ENCODE measurements at regions not wholly inside any gene's neighbourhood (a gene's known extent, or its start where the extent isn't known, plus 50 kb on each side); places are given as distances from the start of the nearest gene placed in this dataset.
"Not testable (repeated sequence)": the region's sequence is repeated elsewhere in the genome, so short reads cannot be mapped to it uniquely, and the experiment has no call there.

DNA sequence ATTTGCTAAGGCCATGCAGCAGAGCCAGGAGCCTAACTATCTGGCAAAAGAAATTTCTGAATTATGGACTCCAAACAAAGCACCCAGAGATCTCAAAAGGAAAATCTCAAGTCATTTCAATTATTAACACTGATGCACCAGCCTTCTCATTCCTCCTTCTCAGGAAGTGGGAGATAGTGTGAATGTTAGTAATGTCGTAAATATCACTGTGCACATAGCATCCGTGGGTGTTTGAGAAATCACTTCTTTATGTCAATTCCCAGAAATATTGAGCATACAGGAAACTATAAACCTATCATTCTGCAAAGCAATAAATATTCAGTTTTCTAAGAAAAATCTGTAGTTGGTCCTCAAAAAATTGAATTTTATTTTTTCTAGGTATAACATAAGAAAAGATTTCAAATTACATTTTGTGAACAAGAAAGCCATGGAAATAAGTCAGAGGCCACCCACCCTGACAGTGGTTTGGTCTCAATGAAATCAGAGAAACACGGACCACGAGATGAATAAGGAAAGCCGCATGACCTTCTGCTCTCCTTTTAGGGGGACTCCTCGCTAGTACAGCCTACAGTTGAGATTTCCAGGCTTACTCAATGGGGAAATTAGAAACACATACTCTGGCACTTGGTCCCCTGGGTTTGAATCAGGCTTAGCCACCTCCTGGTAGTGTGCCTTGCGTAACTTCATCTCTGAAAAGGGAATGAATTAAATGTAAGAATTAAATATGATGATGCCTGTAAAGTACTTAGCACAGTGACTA is 120.6 kb downstream of the DIRAS2 start:
- peaks cover 26% of the 10 kb centered on the region for H3K27me3 Mint-ChIP-seq
- no peak overlapping the region for H3K4me3 Mint-ChIP-seq
- no peaks in the 10 kb centered on the region for H3K4me1 Mint-ChIP-seq (ENCODE audit: low read depth)
- no peak overlapping the region for H3K27ac Mint-ChIP-seq
- DNase-seq: no peak
- no peaks in the 10 kb centered on the region for H3K9me3 Mint-ChIP-seq
- H3K36me3 Mint-ChIP-seq (ENCODE audit: low read depth): no peaks in the 10 kb centered on the region

DNA sequence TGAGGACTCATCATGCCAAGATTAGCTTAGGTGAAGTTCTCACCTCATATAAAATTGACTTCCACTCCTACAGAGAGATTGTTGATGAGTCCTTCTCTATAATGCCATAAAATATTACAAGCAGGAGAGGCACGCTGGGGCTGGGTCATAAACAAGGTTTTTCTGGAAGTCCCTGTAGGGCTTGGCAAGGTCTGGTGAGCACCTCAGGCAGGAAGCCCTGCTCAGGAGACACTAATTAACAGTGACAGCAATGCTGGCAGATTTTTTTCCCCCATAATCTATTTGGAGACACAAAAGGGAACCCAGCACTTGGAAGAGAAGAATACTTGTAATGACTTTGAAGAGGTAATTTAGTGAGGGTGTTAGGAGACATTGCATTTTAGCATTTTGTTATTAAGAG is 118.7 kb downstream of the DIRAS2 start:
- peaks cover 35% of the 10 kb centered on the region for H3K27me3 Mint-ChIP-seq
- no peak overlapping the region for H3K4me3 Mint-ChIP-seq
- no peaks in the 10 kb centered on the region for H3K9me3 Mint-ChIP-seq
- H3K36me3 Mint-ChIP-seq (ENCODE audit: low read depth): no peaks in the 10 kb centered on the region
- DNase-seq: no peak
- no peaks in the 10 kb centered on the region for H3K4me1 Mint-ChIP-seq (ENCODE audit: low read depth)
- no peak overlapping the region for H3K27ac Mint-ChIP-seq

DNA sequence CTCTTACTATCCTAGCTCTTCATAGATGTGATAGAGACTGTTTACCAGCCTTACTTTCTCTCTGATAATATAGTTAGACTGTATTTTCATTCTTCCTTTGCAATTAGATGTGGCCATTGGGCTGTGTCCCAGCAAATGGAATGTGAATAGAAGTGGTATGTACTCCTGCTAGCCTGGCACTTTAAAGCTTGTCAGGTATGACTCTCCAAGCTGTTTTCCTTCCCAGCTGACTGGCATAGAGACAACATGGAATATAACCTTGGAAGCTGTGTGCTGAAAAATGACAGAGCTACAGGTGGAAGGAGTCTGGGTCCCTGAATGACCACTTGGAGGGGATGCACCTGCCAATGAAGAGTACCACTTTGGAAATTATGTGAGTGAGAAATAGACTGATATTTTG is 116.2 kb downstream of the DIRAS2 start:
- no peak overlapping the region for H3K4me3 Mint-ChIP-seq
- H3K36me3 Mint-ChIP-seq (ENCODE audit: low read depth): no peaks in the 10 kb centered on the region
- DNase-seq: no peak
- peaks cover 38% of the 10 kb centered on the region for H3K27me3 Mint-ChIP-seq
- H3K4me1 Mint-ChIP-seq (ENCODE audit: low read depth): no peaks in the 10 kb centered on the region
- H3K27ac Mint-ChIP-seq: no peak overlapping the region
- H3K9me3 Mint-ChIP-seq: no peaks in the 10 kb centered on the region

DNA sequence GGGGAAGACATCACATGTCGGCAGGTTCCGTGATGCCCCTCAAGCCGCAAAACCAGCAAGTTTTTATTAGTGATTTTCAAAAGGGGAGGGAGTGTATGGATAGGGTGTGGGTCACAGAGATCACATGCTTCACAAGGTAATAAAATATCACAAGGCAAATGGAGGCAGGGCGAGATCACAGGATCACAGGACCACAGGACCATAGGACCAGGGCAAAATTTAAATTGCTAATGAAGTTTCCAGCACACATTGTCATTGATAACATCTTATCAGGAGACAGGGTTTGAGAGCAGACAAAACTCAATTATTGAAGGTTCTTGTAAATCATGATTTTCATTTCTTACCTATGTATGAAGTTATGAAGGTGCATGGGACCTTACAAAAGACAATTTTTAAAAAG is 106.5 kb downstream of the DIRAS2 start:
- H3K27me3 Mint-ChIP-seq: peaks cover 58% of the 10 kb centered on the region
- H3K4me1 Mint-ChIP-seq (ENCODE audit: low read depth); H3K9me3 Mint-ChIP-seq: not testable (repeated sequence)

DNA sequence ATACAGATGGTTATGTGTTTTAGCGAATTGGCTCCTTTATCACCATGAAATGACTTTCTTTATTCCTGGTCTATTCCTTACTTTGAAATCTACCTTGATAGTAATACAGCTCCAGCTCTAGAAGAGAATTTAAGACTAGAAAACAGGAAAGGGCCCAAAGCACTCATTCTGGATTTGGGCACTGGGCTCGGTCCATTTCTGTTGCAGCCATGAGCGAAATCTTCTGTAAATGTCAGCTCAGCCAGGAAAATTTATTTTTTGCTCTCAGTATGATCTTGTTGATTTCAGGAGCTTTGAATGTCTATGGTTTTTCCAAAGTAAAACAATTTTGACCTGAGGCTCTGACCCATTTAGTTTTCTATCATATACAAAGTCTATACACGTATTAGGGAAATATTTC is 104.1 kb downstream of the DIRAS2 start:
- H3K4me3 Mint-ChIP-seq: no peak overlapping the region
- DNase-seq: no peak
- peaks cover 46% of the 10 kb centered on the region for H3K27me3 Mint-ChIP-seq
- no peak overlapping the region for H3K27ac Mint-ChIP-seq
- H3K9me3 Mint-ChIP-seq: no peaks in the 10 kb centered on the region
- H3K36me3 Mint-ChIP-seq (ENCODE audit: low read depth): no peaks in the 10 kb centered on the region
- no peaks in the 10 kb centered on the region for H3K4me1 Mint-ChIP-seq (ENCODE audit: low read depth)

More for the DNA sequence above, 106.5 kb downstream of the DIRAS2 start:
- not testable (repeated sequence) for H3K4me3 Mint-ChIP-seq; H3K27ac Mint-ChIP-seq; H3K36me3 Mint-ChIP-seq (ENCODE audit: low read depth); DNase-seq

DNA sequence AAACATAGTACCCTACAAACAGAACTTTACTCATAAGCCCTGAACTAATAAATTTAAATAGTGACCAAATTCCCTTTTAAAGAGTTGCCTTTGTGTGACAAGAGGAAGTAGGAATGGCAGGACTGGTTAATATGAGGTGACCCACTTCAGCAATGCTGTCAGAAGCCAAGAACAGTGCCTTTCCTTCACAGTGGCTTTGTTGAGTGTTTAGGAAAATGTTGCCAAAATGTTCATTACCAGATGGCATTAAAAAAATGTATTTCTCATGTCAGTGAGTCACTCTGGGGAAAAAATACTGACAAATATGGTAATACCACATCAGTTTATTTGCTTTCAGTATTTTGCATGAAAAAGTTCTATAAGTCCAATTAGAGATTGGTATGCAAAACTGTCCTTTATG is 103.3 kb downstream of the DIRAS2 start:
- no peak overlapping the region for H3K4me3 Mint-ChIP-seq
- no peaks in the 10 kb centered on the region for H3K4me1 Mint-ChIP-seq (ENCODE audit: low read depth)
- peaks cover 46% of the 10 kb centered on the region for H3K27me3 Mint-ChIP-seq
- no peak for DNase-seq
- H3K27ac Mint-ChIP-seq: no peak overlapping the region
- H3K36me3 Mint-ChIP-seq (ENCODE audit: low read depth): no peaks in the 10 kb centered on the region
- no peaks in the 10 kb centered on the region for H3K9me3 Mint-ChIP-seq

DNA sequence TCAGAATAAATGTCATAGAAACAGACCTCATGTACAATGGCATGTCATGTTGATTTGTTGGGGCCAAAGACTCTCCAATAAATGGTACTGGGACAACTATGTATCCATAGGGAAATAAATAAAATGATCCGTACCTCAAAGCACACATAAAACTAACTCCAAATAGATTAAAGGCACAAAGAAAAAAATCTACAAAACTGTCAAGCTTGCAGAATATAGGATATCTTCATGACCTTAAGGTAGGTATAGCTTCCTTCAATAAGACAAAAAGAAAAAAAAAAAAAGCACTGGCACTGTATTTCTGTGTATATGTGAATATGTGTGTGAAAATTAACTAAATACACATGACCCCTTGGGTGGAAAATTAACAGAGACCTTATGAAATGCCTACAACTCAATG is 101.9 kb downstream of the DIRAS2 start:
- DNase-seq: no peak
- no peaks in the 10 kb centered on the region for H3K36me3 Mint-ChIP-seq (ENCODE audit: low read depth)
- H3K27ac Mint-ChIP-seq: no peak overlapping the region
- H3K9me3 Mint-ChIP-seq: no peaks in the 10 kb centered on the region
- no peaks in the 10 kb centered on the region for H3K4me1 Mint-ChIP-seq (ENCODE audit: low read depth)
- peaks cover 45% of the 10 kb centered on the region for H3K27me3 Mint-ChIP-seq
- H3K4me3 Mint-ChIP-seq: no peak overlapping the region

DNA sequence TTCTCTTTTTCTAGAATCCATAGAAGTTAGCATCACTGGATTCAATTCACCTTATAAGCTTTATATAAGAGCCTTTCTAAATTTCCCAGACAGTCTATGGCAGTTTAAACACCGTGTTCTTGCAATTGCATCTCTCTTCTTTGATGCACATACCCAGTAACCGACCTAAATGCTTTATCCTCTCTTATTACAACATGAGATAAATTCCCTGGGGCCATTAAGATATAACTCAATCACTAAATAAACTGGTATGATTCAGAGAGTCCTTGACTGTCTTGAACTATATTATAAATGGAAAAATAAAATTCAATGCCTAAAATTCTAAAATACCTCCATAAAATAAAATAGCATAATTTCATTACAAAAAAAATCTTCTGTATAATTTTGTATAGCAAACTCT is 98.1 kb downstream of the DIRAS2 start:
- peaks cover 32% of the 10 kb centered on the region for H3K27me3 Mint-ChIP-seq
- H3K36me3 Mint-ChIP-seq (ENCODE audit: low read depth): no peaks in the 10 kb centered on the region
- no peak for DNase-seq
- peaks cover 7% of the 10 kb centered on the region for H3K9me3 Mint-ChIP-seq
- H3K27ac Mint-ChIP-seq: no peak overlapping the region
- no peaks in the 10 kb centered on the region for H3K4me1 Mint-ChIP-seq (ENCODE audit: low read depth)
- H3K4me3 Mint-ChIP-seq: no peak overlapping the region

DNA sequence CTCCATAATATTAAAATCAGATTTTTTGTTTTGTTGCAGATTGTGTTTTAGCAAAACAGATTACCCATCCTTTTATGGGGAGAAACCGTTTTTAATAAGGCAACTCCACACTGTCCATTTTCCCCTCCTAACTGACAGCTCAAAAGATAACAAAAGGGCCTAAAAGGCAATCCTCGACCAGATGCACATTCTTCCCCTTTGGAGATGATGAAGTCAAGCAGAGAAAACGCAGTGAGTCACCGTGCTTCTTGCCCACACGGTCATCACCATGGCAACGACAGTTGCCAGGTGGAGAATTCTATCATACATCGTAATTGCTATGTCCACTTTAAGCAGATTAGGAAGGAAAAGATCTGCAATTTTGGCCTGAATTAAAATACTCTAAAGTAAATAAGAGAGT is 96.4 kb downstream of the DIRAS2 start:
- Mint-ChIP-seq H3K9me3 (peaks cover 7% of the 10 kb centered on the region), H3K4me1 (ENCODE audit: low read depth) (no peaks in the 10 kb centered on the region), H3K27ac (no peak overlapping the region), H3K36me3 (ENCODE audit: low read depth) (no peaks in the 10 kb centered on the region), H3K27me3 (peaks cover 22% of the 10 kb centered on the region), H3K4me3 (no peak overlapping the region)
- DNase-seq: no peak

DNA sequence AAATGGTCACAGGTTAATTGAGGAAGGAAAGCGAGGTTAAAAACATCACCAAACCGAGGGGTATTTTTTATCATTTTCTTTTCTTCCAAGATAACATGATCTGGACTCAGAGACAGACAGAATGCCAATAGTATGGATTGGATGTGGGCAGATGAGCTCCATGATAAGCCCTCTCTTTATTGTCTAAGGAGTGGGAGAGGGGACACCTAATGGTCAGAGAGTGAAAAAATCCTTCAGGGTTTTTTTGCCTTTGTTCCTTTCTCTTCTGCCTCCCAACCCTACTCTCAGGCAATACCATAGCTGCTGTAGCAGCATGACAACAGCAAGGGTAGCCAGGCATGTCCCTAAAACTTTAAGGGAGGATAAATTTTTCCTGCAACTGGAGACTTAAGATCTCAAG is 94.7 kb downstream of the DIRAS2 start:
- Mint-ChIP-seq H3K9me3 (peaks cover 7% of the 10 kb centered on the region), H3K27me3 (peaks cover 21% of the 10 kb centered on the region), H3K4me1 (ENCODE audit: low read depth) (no peaks in the 10 kb centered on the region), H3K36me3 (ENCODE audit: low read depth) (no peaks in the 10 kb centered on the region), H3K4me3 (no peak overlapping the region), H3K27ac (no peak overlapping the region)
- no peak for DNase-seq

DNA sequence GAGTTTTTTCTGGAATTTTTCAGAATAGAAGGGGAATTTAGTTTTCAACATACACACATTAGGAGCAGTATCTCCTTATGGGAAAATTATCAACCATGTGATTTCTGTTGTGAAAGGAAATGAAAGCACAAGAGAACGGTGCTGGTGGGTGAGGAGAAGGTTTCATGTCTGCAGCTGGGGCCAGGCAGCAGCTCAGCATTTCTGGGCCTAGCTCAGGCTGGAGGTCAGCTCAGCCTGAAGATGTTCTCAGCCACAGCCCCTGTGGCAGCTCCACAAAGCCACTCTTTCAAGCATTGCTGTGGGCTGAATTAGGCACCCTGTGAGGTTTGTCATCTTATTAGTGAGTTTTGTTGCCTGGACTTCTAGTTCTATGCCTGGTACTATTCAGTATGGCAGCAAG is 90.3 kb downstream of the DIRAS2 start:
- Mint-ChIP-seq H3K9me3 (peaks cover 7% of the 10 kb centered on the region), H3K4me3 (no peak overlapping the region), H3K27me3 (peaks cover 10% of the 10 kb centered on the region), H3K36me3 (ENCODE audit: low read depth) (no peaks in the 10 kb centered on the region), H3K27ac (no peak overlapping the region), H3K4me1 (ENCODE audit: low read depth) (no peaks in the 10 kb centered on the region)
- no peak for DNase-seq

DNA sequence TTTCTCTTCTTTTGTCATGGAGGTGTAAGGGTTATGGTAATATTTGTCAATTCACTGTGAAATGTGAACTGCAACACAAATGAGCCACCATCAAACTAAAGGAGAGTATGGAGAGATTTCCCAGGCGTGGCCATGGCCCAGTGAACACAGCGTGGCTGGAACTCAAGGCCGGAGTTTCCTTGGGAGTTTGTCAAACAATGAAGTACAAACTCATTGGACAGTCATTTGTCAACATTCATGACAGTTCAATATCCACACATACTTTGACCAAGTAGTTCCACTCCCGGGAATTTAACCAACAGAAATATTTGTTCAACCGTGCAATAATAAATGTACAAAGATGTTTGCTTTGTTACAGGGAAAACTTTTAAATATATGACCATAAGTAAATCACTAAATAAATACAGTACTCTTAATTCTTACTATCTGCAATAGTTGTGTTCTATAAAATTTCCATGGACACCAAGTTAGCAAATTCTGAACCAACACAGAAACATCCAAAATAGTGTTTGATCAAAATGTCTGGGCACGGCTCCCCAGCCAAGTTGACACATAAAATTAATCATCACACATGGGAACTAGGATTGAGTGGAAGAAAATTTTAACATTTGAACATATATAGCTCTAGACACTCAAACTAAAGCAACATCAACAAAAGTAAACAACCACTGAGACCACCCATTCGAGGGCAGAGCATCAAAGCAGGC is 87.1 kb downstream of the DIRAS2 start:
- H3K36me3 Mint-ChIP-seq (ENCODE audit: low read depth): no peaks in the 10 kb centered on the region
- H3K9me3 Mint-ChIP-seq: no peaks in the 10 kb centered on the region
- DNase-seq: no peak
- H3K27ac Mint-ChIP-seq: no peak overlapping the region
- H3K4me1 Mint-ChIP-seq (ENCODE audit: low read depth): no peaks in the 10 kb centered on the region
- H3K4me3 Mint-ChIP-seq: no peak overlapping the region
- H3K27me3 Mint-ChIP-seq: no peaks in the 10 kb centered on the region

DNA sequence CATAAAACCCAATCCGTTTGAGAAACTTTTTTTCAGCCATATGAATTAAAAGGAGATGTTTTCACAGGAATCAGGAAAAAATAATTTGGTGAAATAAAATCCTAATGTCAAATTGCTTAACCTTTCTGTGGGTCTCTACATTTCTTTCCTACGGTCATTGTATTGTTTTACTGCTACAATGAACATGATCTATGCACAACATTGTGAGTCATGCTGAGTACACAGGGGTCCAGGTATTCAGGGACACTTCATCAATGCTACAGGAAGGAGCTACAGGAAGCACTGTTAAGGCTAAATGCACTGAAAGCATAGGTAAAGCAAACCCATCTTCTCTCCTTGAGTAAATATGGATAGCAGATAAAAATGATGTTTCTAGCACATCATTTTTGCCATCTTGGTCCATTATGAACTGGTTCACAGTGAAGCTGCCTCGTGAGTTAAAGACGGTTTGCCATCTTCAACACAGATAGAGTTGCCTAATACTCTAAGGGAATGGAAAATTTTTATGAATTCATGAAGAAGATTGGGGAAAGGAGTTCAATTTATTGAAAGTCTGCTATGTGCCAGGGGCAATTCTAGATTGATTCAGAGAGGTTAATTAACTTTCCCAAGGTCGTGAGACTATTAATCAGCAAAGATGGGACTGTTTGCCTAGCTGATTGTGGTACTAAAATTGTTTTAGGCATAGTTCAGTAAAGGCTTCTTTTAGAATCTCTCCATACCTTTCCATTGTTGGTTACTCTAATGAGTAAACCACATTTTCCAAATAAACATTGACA is 85.5 kb downstream of the DIRAS2 start:
- no peak for DNase-seq
- no peaks in the 10 kb centered on the region for H3K27me3 Mint-ChIP-seq

DNA sequence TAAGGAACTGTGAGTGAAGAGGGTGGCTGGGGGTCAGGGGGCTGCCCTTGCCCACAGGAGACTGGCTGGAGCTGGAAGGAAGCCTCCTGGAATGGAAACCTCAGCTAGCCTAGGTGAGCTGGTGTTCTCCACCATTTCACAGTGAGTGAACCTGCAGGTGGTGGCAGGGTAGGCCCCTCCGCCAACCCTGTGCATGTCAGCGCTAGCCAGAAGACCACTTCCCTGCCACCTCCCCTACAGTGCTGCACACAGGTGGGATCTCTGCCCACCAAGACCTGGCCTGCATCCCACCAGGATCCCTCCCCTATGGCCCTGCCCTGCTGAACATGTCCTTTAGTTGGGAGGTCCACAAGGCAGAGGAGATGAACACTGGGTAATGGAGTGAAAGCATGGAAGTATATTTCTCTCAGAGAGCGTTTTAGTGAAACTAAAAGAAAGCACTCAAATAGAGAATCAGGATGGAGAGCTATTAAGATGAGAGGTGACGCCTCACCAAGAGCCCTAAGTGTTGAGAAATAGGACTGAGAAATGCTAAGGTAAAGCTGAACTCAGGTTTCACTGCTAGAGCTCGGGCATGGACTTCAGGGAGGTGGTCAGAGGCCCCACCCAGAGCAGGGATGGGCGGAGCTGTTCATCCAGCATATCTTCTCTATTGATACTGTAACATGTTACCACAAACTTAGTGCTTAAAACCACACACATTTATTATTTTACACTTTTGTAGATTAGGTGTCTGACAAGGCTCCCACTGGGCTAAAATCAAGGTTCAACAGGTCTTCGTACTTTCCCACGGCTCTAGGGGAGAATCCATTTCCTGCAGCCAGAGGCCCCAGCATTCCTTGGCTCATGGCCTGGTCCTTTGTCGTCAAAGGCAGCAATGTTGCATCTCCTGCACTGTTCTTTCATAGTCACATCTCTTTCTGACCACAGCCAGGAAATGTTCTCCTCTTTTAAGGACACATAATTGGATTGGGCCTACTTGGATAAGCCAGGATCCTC is 83.2 kb downstream of the DIRAS2 start:
- Mint-ChIP-seq H3K36me3 (ENCODE audit: low read depth) (no peaks in the 10 kb centered on the region), H3K27ac (no peak overlapping the region), H3K4me1 (ENCODE audit: low read depth) (no peaks in the 10 kb centered on the region), H3K27me3 (no peaks in the 10 kb centered on the region), H3K9me3 (no peaks in the 10 kb centered on the region), H3K4me3 (no peak overlapping the region)
- DNase-seq: no peak

More for the DNA sequence above, 85.5 kb downstream of the DIRAS2 start:
- Mint-ChIP-seq H3K36me3 (ENCODE audit: low read depth) (no peaks in the 10 kb centered on the region), H3K27ac (no peak overlapping the region), H3K4me3 (no peak overlapping the region), H3K4me1 (ENCODE audit: low read depth) (no peaks in the 10 kb centered on the region), H3K9me3 (no peaks in the 10 kb centered on the region)

Measured in activated T-cell treated with anti-CD3 and anti-CD28 coated beads, Interleukin-2, amount 50 U/mL, for 24 hours (primary cell).